ENCODE measurements at regions not wholly inside any gene's neighbourhood (a gene's known extent, or its start where the extent isn't known, plus 50 kb on each side); places are given as distances from the start of the nearest gene placed in this dataset.

DNA sequence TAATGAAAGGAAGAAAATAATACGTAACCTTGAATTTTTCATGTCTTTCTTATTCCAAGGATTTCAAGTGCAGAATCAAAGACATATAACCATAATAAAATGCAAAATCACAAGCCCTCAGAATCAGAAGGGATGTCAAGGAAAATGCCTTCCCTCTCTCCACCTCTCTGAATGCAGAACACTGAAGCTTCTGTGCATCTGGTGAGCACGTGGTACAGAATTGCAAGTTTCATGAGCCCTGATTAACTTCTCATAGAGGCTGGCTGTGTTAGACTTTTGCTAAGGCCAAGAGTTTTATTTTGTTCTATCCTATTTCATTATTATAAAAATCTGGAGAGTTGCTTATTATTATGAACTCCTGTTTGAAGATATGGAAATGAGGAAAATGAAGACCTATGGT, 533.7 kb upstream of the POM121L12 start:
- Histone ChIP-seq H3K36me3 (no peaks in the 10 kb centered on the region), H3K27me3 (replicated peaks; ENCODE audit: insufficient read depth) (no peaks in the 10 kb centered on the region), H3K4me1 (replicated peaks) (no peaks in the 10 kb centered on the region), H3K27ac (no peak overlapping the region), H3K9me3 (no peaks in the 10 kb centered on the region), H3K4me3 (no peak overlapping the region)
- TF ChIP-seq, protein P1, sequence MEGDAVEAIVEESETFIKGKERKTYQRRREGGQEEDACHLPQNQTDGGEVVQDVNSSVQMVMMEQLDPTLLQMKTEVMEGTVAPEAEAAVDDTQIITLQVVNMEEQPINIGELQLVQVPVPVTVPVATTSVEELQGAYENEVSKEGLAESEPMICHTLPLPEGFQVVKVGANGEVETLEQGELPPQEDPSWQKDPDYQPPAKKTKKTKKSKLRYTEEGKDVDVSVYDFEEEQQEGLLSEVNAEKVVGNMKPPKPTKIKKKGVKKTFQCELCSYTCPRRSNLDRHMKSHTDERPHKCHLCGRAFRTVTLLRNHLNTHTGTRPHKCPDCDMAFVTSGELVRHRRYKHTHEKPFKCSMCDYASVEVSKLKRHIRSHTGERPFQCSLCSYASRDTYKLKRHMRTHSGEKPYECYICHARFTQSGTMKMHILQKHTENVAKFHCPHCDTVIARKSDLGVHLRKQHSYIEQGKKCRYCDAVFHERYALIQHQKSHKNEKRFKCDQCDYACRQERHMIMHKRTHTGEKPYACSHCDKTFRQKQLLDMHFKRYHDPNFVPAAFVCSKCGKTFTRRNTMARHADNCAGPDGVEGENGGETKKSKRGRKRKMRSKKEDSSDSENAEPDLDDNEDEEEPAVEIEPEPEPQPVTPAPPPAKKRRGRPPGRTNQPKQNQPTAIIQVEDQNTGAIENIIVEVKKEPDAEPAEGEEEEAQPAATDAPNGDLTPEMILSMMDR (IDR thresholded peaks at IDR 0.05): no peak
- TF ChIP-seq POLR2A (IDR thresholded peaks at IDR 0.05) (no peak), POLR2AphosphoS5 (IDR thresholded peaks at IDR 0.05) (no peak)
- intact Hi-C loops (cut with DNase I): no loop called here
- 76% methylated on average over 2 of the region's 2 CpGs for WGBS
- DNase-seq (ENCODE audit: low spot score): no peak

GRCh38 chr7:52500841-52501240, 534.6 kb upstream of the POM121L12 start:
- 10% methylated on average over 3 of the region's 3 CpGs for WGBS
- intact Hi-C loops (cut with DNase I): no loop called here

GRCh38 chr7:52498366-52498765, 537.1 kb upstream of the POM121L12 start:
- TF ChIP-seq, protein P1 (IDR thresholded peaks at IDR 0.05): no peak
- no peak for TF ChIP-seq POLR2AphosphoS5 (IDR thresholded peaks at IDR 0.05)
- TF ChIP-seq POLR2A (IDR thresholded peaks at IDR 0.05): no peak
- Histone ChIP-seq H3K36me3 (no peaks in the 10 kb centered on the region), H3K4me1 (replicated peaks) (no peaks in the 10 kb centered on the region), H3K27me3 (replicated peaks; ENCODE audit: insufficient read depth) (no peaks in the 10 kb centered on the region), H3K9me3 (no peaks in the 10 kb centered on the region), H3K27ac (no peak overlapping the region), H3K4me3 (no peak overlapping the region)
- WGBS: 68% methylated on average over 1 of the region's 1 CpG
- no peak for DNase-seq (ENCODE audit: low spot score)
- intact Hi-C loops (cut with DNase I): no loop called here

More at GRCh38 chr7:52500841-52501240, 534.6 kb upstream of the POM121L12 start:
- DNase-seq (ENCODE audit: low spot score): no peak
- H3K4me1 ChIP-seq (replicated peaks): no peaks in the 10 kb centered on the region
- TF ChIP-seq POLR2A (IDR thresholded peaks at IDR 0.05): no peak
- TF ChIP-seq POLR2AphosphoS5 (IDR thresholded peaks at IDR 0.05): peak; percentile 28
- no peaks in the 10 kb centered on the region for H3K9me3 ChIP-seq
- no peaks in the 10 kb centered on the region for H3K27me3 ChIP-seq (replicated peaks; ENCODE audit: insufficient read depth)
- no peaks in the 10 kb centered on the region for H3K36me3 ChIP-seq
- no peak overlapping the region for H3K27ac ChIP-seq
- H3K4me3 ChIP-seq: no peak overlapping the region

- Histone ChIP-seq H3K4me3 (no peak overlapping the region), H3K9me3 (no peaks in the 10 kb centered on the region), H3K27me3 (replicated peaks; ENCODE audit: insufficient read depth) (no peaks in the 10 kb centered on the region), H3K27ac (no peak overlapping the region), H3K36me3 (no peaks in the 10 kb centered on the region), H3K4me1 (replicated peaks) (no peaks in the 10 kb centered on the region)
- WGBS: 60% methylated on average over 3 of the region's 3 CpGs
- no peak for TF ChIP-seq POLR2AphosphoS5 (IDR thresholded peaks at IDR 0.05)
- TF ChIP-seq, protein P1 (IDR thresholded peaks at IDR 0.05): no peak
- no peak for TF ChIP-seq POLR2A (IDR thresholded peaks at IDR 0.05)
- intact Hi-C loops (cut with DNase I): no loop called here
- no peak for DNase-seq (ENCODE audit: low spot score)
Measured at GRCh38 chr7:52486267-52486666, 549.2 kb upstream of the POM121L12 start.

DNA sequence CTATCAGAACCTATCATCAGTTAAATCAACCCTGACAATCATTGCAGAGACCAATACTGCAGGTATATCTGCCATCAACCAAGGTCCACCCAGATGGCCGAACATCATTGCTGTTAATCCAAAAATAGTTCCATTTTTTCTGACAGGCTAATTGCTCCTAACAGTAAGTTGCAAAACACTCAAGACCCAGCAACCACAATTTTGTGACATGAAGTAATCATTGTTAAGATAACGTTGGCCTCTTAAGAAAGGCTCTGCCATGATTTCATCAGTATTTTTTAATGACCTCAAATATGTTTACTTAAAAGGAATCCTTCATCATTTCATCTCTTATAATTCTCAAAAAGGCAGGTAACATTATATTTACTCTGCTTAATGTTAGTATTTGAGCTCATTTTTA, 553.4 kb upstream of the POM121L12 start:
- 64% methylated on average over 2 of the region's 2 CpGs for WGBS
- no peak for DNase-seq (ENCODE audit: low spot score)

More for the DNA sequence above, 553.4 kb upstream of the POM121L12 start:
- intact Hi-C loops (cut with DNase I): no loop called here
- H3K9me3 ChIP-seq: no peaks in the 10 kb centered on the region
- no peaks in the 10 kb centered on the region for H3K4me1 ChIP-seq (replicated peaks)
- no peaks in the 10 kb centered on the region for H3K27me3 ChIP-seq (replicated peaks; ENCODE audit: insufficient read depth)
- TF ChIP-seq POLR2A (IDR thresholded peaks at IDR 0.05) (no peak), POLR2AphosphoS5 (IDR thresholded peaks at IDR 0.05) (no peak)
- TF ChIP-seq, protein P1 (IDR thresholded peaks at IDR 0.05): no peak
- no peaks in the 10 kb centered on the region for H3K36me3 ChIP-seq
- no peak overlapping the region for H3K4me3 ChIP-seq
- no peak overlapping the region for H3K27ac ChIP-seq
